Neural cell (in vitro differentiated cells): ENCODE measurements at regions not wholly inside any gene's neighbourhood (a gene's known extent, or its start where the extent isn't known, plus 50 kb on each side); places are given as distances from the start of the nearest gene placed in this dataset.

Experiments
- H2AFZ ChIP-seq: fragments of 200-600, 300-800 bp; sonication (generic), shearing (Covaris generic); 2 replicates; pipeline ENCODE4 v1.6.0; 2014; ENCODE audit warnings: low read depth, mild to moderate bottlenecking, antibody characterized with exemption, low read length, moderate library complexity
- H3F3A ChIP-seq: fragments of 200-600 bp; shearing (Covaris generic); 2 replicates; pipeline ENCODE4 v1.6.1; 2016; ENCODE audit warnings: mild to moderate bottlenecking, moderate library complexity, mixed read lengths, antibody characterized with exemption, low read length; ENCODE audit not compliant: insufficient read depth, poor library complexity, severe bottlenecking
- H3K27ac ChIP-seq: fragments of 200-600, 300-800 bp; sonication (generic), shearing (Covaris generic); 2 replicates; pipeline ENCODE4 v1.5.1; 2014; ENCODE audit warnings: mild to moderate bottlenecking, low read length, moderate library complexity
- H3K27me3 ChIP-seq: fragments of 300-800, 200-600 bp; sonication (generic), shearing (Covaris generic); 2 replicates; pipeline ENCODE4 v1.6.0; 2014; ENCODE audit warnings: mild to moderate bottlenecking, low read depth, low read length, moderate library complexity; ENCODE audit not compliant: insufficient read depth
- H3K36me3 ChIP-seq: fragments of 300-800, 200-600 bp; sonication (generic), shearing (Covaris generic); 2 replicates; pipeline ENCODE4 v1.5.1; 2014; ENCODE audit warnings: mild to moderate bottlenecking, antibody characterized with exemption, low read length, moderate library complexity; ENCODE audit not compliant: insufficient read depth
- H3K4me2 ChIP-seq: fragments of 300-800, 200-600 bp; sonication (generic), shearing (Covaris generic); 2 replicates; pipeline ENCODE4 v1.6.0; 2014; ENCODE audit warnings: mild to moderate bottlenecking, low read length
- H3K4me3 ChIP-seq: fragments of 300-800, 200-600 bp; sonication (generic), shearing (Covaris generic); 2 replicates; pipeline ENCODE4 v1.5.1; 2014; ENCODE audit warnings: mild to moderate bottlenecking, low read length, moderate library complexity
- H3K79me2 ChIP-seq: fragments of 200-600 bp; shearing (Covaris generic); replicated peaks from 2 replicates; pipeline ENCODE4 v1.6.0; 2014; ENCODE audit warnings: mild to moderate bottlenecking, low read length, moderate library complexity; ENCODE audit not compliant: insufficient read depth
- H3K9ac ChIP-seq: fragments of 300-800, 200-600 bp; sonication (generic), shearing (Covaris generic); 2 replicates; pipeline ENCODE4 v1.6.1; 2016; ENCODE audit warnings: mild to moderate bottlenecking, low read length, mixed read lengths
- H3K9me2 ChIP-seq: fragments of 200-600 bp; shearing (Covaris generic); 2 replicates; pipeline ENCODE4 v1.6.1; 2016; ENCODE audit warnings: mild to moderate bottlenecking, low read length, mixed read lengths; ENCODE audit not compliant: insufficient read depth
- H3K9me3 ChIP-seq: fragments of 200-600, 300-800 bp; sonication (generic), shearing (Covaris generic); 2 replicates; pipeline ENCODE4 v1.6.1; 2016; ENCODE audit warnings: mild to moderate bottlenecking, mixed run types, low read length, moderate library complexity, mixed read lengths
- H4K20me1 ChIP-seq: fragments of 200-600 bp; shearing (Covaris generic); 2 replicates; pipeline ENCODE4 v1.6.1; 2016; ENCODE audit warnings: mild to moderate bottlenecking, mixed run types; ENCODE audit not compliant: insufficient read depth
- CTCF ChIP-seq: fragments of 450-650 bp; IDR thresholded peaks from 2 replicates; pipeline ENCODE4 v1.5.1; 2014; ENCODE audit warnings: antibody characterized with exemption, mild to moderate bottlenecking, moderate library complexity; ENCODE audit not compliant: poor library complexity, severe bottlenecking
- EP300 ChIP-seq: fragments of 450-650 bp; conservative IDR thresholded peaks from 2 replicates; pipeline ENCODE4 v1.6.1; 2014; ENCODE audit warnings: antibody characterized with exemption, mild to moderate bottlenecking, moderate library complexity; ENCODE audit not compliant: poor library complexity, severe bottlenecking
- EZH2 ChIP-seq: fragments of 200-600, 300-800 bp; shearing (Covaris generic), sonication (generic); IDR thresholded peaks from 2 replicates; pipeline ENCODE4 v1.6.1; 2014; ENCODE audit warnings: antibody characterized with exemption, low read length, borderline replicate concordance, mild to moderate bottlenecking; ENCODE audit not compliant: insufficient read depth, poor library complexity, severe bottlenecking
- MXI1 ChIP-seq: fragments of 450-650 bp; conservative IDR thresholded peaks from 2 replicates; pipeline ENCODE4 v1.6.1; 2014; ENCODE audit warnings: antibody characterized with exemption, mild to moderate bottlenecking; ENCODE audit not compliant: poor library complexity, severe bottlenecking
- POLR2AphosphoS5 ChIP-seq: IDR thresholded peaks from 2 replicates; pipeline ENCODE4 v1.6.1; 2012
- RAD21 ChIP-seq: fragments of 450-650 bp; conservative IDR thresholded peaks from 2 replicates; pipeline ENCODE4 v1.6.1; 2014; ENCODE audit warnings: antibody characterized with exemption, mild to moderate bottlenecking, moderate library complexity
- REST ChIP-seq: IDR thresholded peaks from 2 replicates; pipeline ENCODE4 v1.6.1; 2012; ENCODE audit warnings: borderline replicate concordance
- SMC3 ChIP-seq: fragments of 450-650 bp; conservative IDR thresholded peaks from 2 replicates; pipeline ENCODE4 v1.6.1; 2014; ENCODE audit warnings: antibody characterized with exemption, mild to moderate bottlenecking, moderate library complexity; ENCODE audit not compliant: poor library complexity
- TAF1 ChIP-seq: IDR thresholded peaks from 2 replicates; pipeline ENCODE4 v1.6.1; 2012; ENCODE audit warnings: low read depth

- TF ChIP-seq MXI1 = no peak
- TF ChIP-seq TAF1 = no peak
- TF ChIP-seq CTCF = no peak
- no peak for TF ChIP-seq RAD21
- no peak for TF ChIP-seq EZH2
- no peak for TF ChIP-seq SMC3
- no peak overlapping the region for H3K4me2 ChIP-seq
- no peak overlapping the region for H3K9ac ChIP-seq
- no peaks in the 10 kb centered on the region for H3K79me2 ChIP-seq
- no peak overlapping the region for H2AFZ ChIP-seq
- no peak overlapping the region for H3K4me3 ChIP-seq
- H3K9me3 ChIP-seq = no peaks in the 10 kb centered on the region
- H3K36me3 ChIP-seq = no peaks in the 10 kb centered on the region
- no peaks in the 10 kb centered on the region for H3K9me2 ChIP-seq
- H3F3A ChIP-seq = no peaks in the 10 kb centered on the region
- no peaks in the 10 kb centered on the region for H3K27me3 ChIP-seq
- H3K27ac ChIP-seq = no peak overlapping the region
- H4K20me1 ChIP-seq = no peaks in the 10 kb centered on the region
These were observed 80.4 kb upstream of the NRP1 start for GRCh38 chr10:33414841-33415240.

GRCh38 chr10:33412653-33413361 is 78.3 kb upstream of the NRP1 start:
- Histone ChIP-seq H3K9ac (no peak overlapping the region), H2AFZ (no peak overlapping the region), H3K4me2 (no peak overlapping the region), H3F3A (no peaks in the 10 kb centered on the region), H3K9me2 (no peaks in the 10 kb centered on the region), H3K4me3 (no peak overlapping the region), H3K27ac (no peak overlapping the region), H3K36me3 (no peaks in the 10 kb centered on the region), H3K27me3 (no peaks in the 10 kb centered on the region), H3K79me2 (no peaks in the 10 kb centered on the region), H4K20me1 (no peaks in the 10 kb centered on the region), H3K9me3 (no peaks in the 10 kb centered on the region)
- TF ChIP-seq EZH2 (no peak), EP300 (no peak), RAD21 (no peak), TAF1 (no peak), POLR2AphosphoS5 (no peak), REST (no peak), SMC3 (no peak), MXI1 (no peak), CTCF (no peak)
